GM23338 (cell line): ENCODE measurements at regions not wholly inside any gene's neighbourhood (a gene's known extent, or its start where the extent isn't known, plus 50 kb on each side); places are given as distances from the start of the nearest gene placed in this dataset.

Experiments
- ATAC-seq: fragments of 200-7000 bp; cut with Tn5 transposase; 3 replicates; pipeline ENCODE4 v1.9.1; 2020
- DNase-seq: peaks from one replicate; pipeline ENCODE4 v3.0.0-alpha.2; 2015; ENCODE audit warnings: low spot score
- H2AFZ ChIP-seq: fragments of 200-600 bp; sonication (generic); 2 replicates; pipeline ENCODE4 v1.8.0; 2016; ENCODE audit warnings: antibody characterized with exemption, mild to moderate bottlenecking, moderate library complexity
- H3F3A ChIP-seq: fragments of 200-600 bp; sonication (generic); replicated peaks from 2 replicates; pipeline ENCODE4 v1.8.0; 2017; ENCODE audit warnings: antibody characterized with exemption, mixed run types, low read depth
- H3K27ac ChIP-seq: fragments of 200-600 bp; sonication (generic); 2 replicates; pipeline ENCODE4 v1.6.1; 2016; ENCODE audit warnings: low read depth
- H3K27me3 ChIP-seq: fragments of 200-600 bp; sonication (generic); 2 replicates; pipeline ENCODE4 v1.8.0; 2016; ENCODE audit warnings: mild to moderate bottlenecking, mixed run types, moderate library complexity; ENCODE audit not compliant: insufficient read depth
- H3K36me3 ChIP-seq: fragments of 200-600 bp; sonication (generic); 2 replicates; pipeline ENCODE4 v1.8.0; 2016; ENCODE audit warnings: mild to moderate bottlenecking; ENCODE audit not compliant: insufficient read depth
- H3K4me1 ChIP-seq: fragments of 200-600 bp; sonication (generic); 2 replicates; pipeline ENCODE4 v1.8.0; 2016; ENCODE audit warnings: mild to moderate bottlenecking, moderate library complexity; ENCODE audit not compliant: insufficient read depth
- H3K4me2 ChIP-seq: fragments of 200-600 bp; sonication (generic); 2 replicates; pipeline ENCODE4 v1.7.1; 2017; ENCODE audit warnings: mixed run types
- H3K4me3 ChIP-seq: fragments of 200-600 bp; sonication (generic); 2 replicates; pipeline ENCODE4 v1.6.1; 2016; ENCODE audit warnings: mixed run types
- H3K79me2 ChIP-seq: fragments of 200-600 bp; sonication (generic); replicated peaks from 2 replicates; pipeline ENCODE4 v1.8.0; 2017; ENCODE audit warnings: mild to moderate bottlenecking; ENCODE audit not compliant: insufficient read depth
- H3K9me2 ChIP-seq: fragments of 200-600 bp; sonication (generic); 2 replicates; pipeline ENCODE4 v1.8.0; 2017; ENCODE audit not compliant: insufficient read depth
- H4K20me1 ChIP-seq: fragments of 200-600 bp; sonication (generic); replicated peaks from 2 replicates; pipeline ENCODE4 v1.8.0; 2017; ENCODE audit warnings: mild to moderate bottlenecking; ENCODE audit not compliant: insufficient read depth
- H3K27ac Mint-ChIP-seq: 2 replicates; pipeline ENCODE4 v1.8.0; 2020; ENCODE audit warnings: inconsistent platforms, mild to moderate bottlenecking, moderate library complexity, mixed read lengths
- H3K27me3 Mint-ChIP-seq: 3 replicates; pipeline ENCODE4 v1.8.0; 2022; ENCODE audit warnings: low read depth, mild to moderate bottlenecking, moderate library complexity, mixed read lengths, inconsistent platforms; ENCODE audit not compliant: insufficient read depth, poor library complexity
- H3K36me3 Mint-ChIP-seq: 3 replicates; pipeline ENCODE4 v1.8.0; 2021; ENCODE audit warnings: low read depth, mild to moderate bottlenecking, inconsistent platforms, moderate library complexity, mixed read lengths
- H3K4me1 Mint-ChIP-seq: 3 replicates; pipeline ENCODE4 v1.8.0; 2020; ENCODE audit warnings: mild to moderate bottlenecking, inconsistent platforms, mixed read lengths
- H3K4me3 Mint-ChIP-seq: 3 replicates; pipeline ENCODE4 v1.8.0; 2021; ENCODE audit warnings: moderate library complexity, mild to moderate bottlenecking, inconsistent platforms, mixed read lengths
- H3K9me3 Mint-ChIP-seq: 3 replicates; pipeline ENCODE4 v1.8.0; 2020; ENCODE audit warnings: moderate library complexity, mild to moderate bottlenecking, inconsistent platforms, mixed read lengths
- CREB1 ChIP-seq: fragments of 250-450 bp; sonication (Bioruptor Pico); IDR thresholded peaks from 2 replicates; pipeline ENCODE4 v1.5.0; 2020; ENCODE audit warnings: low read depth, mild to moderate bottlenecking, moderate library complexity
- CTCF ChIP-seq, 2 experiments: fragments of 200-600 bp in 1 of 2; sonication (generic) in 1 of 2; conservative IDR thresholded peaks; 2 replicates each; pipeline versions ENCODE4 v1.5.1 to v1.6.1; 2016 to 2017; ENCODE audit warnings: antibody characterized with exemption in 2 of 2, low read depth in 2 of 2, mild to moderate bottlenecking in 2 of 2, moderate library complexity in 1 of 2
- ETS1 ChIP-seq: IDR thresholded peaks from 2 replicates; pipeline ENCODE4 v1.6.1; 2016; ENCODE audit warnings: antibody characterized with exemption
- EZH2phosphoT487 ChIP-seq: fragments of 200-600 bp; sonication (generic); IDR thresholded peaks from one replicate; pipeline ENCODE4 v1.8.1; 2018; ENCODE audit warnings: antibody characterized with exemption; ENCODE audit not compliant: unreplicated experiment
- JUNB ChIP-seq: IDR thresholded peaks from one replicate; pipeline ENCODE4 v1.6.1; 2016; ENCODE audit warnings: antibody characterized with exemption; ENCODE audit not compliant: unreplicated experiment
- REST ChIP-seq: IDR thresholded peaks from one replicate; pipeline ENCODE4 v1.6.1; 2018; ENCODE audit warnings: antibody characterized with exemption; ENCODE audit not compliant: unreplicated experiment
- STAT1 ChIP-seq: IDR thresholded peaks from one replicate; pipeline ENCODE4 v1.6.1; 2016; ENCODE audit warnings: antibody characterized with exemption; ENCODE audit not compliant: unreplicated experiment
- ZNF114 ChIP-seq: fragments of 250-450 bp; sonication (Bioruptor Pico); IDR thresholded peaks from 2 replicates; pipeline ENCODE4 v1.5.0; 2020; ENCODE audit warnings: mild to moderate bottlenecking, moderate library complexity
- ZNF331 ChIP-seq: fragments of 250-450 bp; sonication (Bioruptor Pico); IDR thresholded peaks from 2 replicates; pipeline ENCODE4 v1.5.0; 2020; ENCODE audit warnings: low read depth, mild to moderate bottlenecking, moderate library complexity

GRCh38 chr11:33638608-33639007 lies 62.0 kb downstream of the C11orf91 start (continued):
- TF ChIP-seq REST (no peak), EZH2phosphoT487 (no peak), CREB1 (CRISPR knock-in tag) (no peak), JUNB (no peak), CTCF (conservative IDR thresholded peaks at IDR 0.05; ENCODE audit: low read depth in 2 of 2) (no peak), ETS1 (no peak), STAT1 (no peak), ZNF114 (CRISPR knock-in tag) (no peak)

GRCh38 chr11:33636104-33636503 lies 64.5 kb downstream of the C11orf91 start:
- 0 out of 2 replicates have a peak, but pooled peaks cover 6% of the 10 kb centered on the region for H3K4me1 ChIP-seq
- H3K27ac Mint-ChIP-seq = no peak overlapping the region
- no peak overlapping the region for H3K4me2 ChIP-seq
- no peaks in the 10 kb centered on the region for H3K79me2 ChIP-seq
- no peaks in the 10 kb centered on the region for H4K20me1 ChIP-seq
- TF ChIP-seq ZNF331 (CRISPR knock-in tag) = no peak
- TF ChIP-seq ZNF114 (CRISPR knock-in tag) = no peak
- no peak for TF ChIP-seq ETS1
- no peak overlapping the region for H3K4me3 Mint-ChIP-seq
- H3K27me3 Mint-ChIP-seq = peaks cover 4% of the 10 kb centered on the region
- no peaks in the 10 kb centered on the region for H3K9me2 ChIP-seq
- peaks cover 14% of the 10 kb centered on the region for H3K9me3 Mint-ChIP-seq
- H3K36me3 ChIP-seq = no peaks in the 10 kb centered on the region
- no peak for DNase-seq
- peaks cover 7% of the 10 kb centered on the region for H3K4me1 Mint-ChIP-seq
- no peak overlapping the region for H2AFZ ChIP-seq
- H3K4me3 ChIP-seq = no peak overlapping the region
- no peak overlapping the region for H3K27ac ChIP-seq
- peaks cover 15% of the 10 kb centered on the region for H3K36me3 Mint-ChIP-seq
- no peak for ATAC-seq
- no peaks in the 10 kb centered on the region for H3K27me3 ChIP-seq
- no peaks in the 10 kb centered on the region for H3F3A ChIP-seq
